H9 (cell line): ENCODE measurements at regions not wholly inside any gene's neighbourhood (a gene's known extent, or its start where the extent isn't known, plus 50 kb on each side); places are given as distances from the start of the nearest gene placed in this dataset.

Experiments used
- DNase-seq: peaks from one replicate; pipeline ENCODE4 v3.0.0-alpha.2; 2017
- H2AFZ ChIP-seq: one replicate; pipeline ENCODE4 v1.6.1; 2013; ENCODE audit warnings: mild to moderate bottlenecking, low read length, control low read depth, moderate library complexity
- H2AK5ac ChIP-seq: 2 replicates; pipeline ENCODE4 v1.6.1; 2013; ENCODE audit warnings: low read length, control low read depth, mixed read lengths; ENCODE audit not compliant: insufficient read length
- H2BK120ac ChIP-seq: one replicate; pipeline ENCODE4 v1.6.1; 2013; ENCODE audit warnings: low read depth, mild to moderate bottlenecking, low read length, control low read depth, inconsistent platforms; ENCODE audit not compliant: poor library complexity, severe bottlenecking
- H2BK12ac ChIP-seq: 2 replicates; pipeline ENCODE4 v1.6.1; 2013; ENCODE audit warnings: low read length, control low read depth, mixed read lengths, low read depth; ENCODE audit not compliant: insufficient read length
- H2BK15ac ChIP-seq: 2 replicates; pipeline ENCODE4 v1.6.1; 2013; ENCODE audit warnings: low read depth, low read length, control low read depth
- H2BK20ac ChIP-seq: one replicate; pipeline ENCODE4 v1.6.1; 2013; ENCODE audit warnings: low read depth, mild to moderate bottlenecking, low read length, control low read depth, inconsistent platforms; ENCODE audit not compliant: poor library complexity, severe bottlenecking
- H2BK5ac ChIP-seq: 2 replicates; pipeline ENCODE4 v1.6.1; 2013; ENCODE audit warnings: low read length, control low read depth, mixed read lengths; ENCODE audit not compliant: insufficient read length
- H3K14ac ChIP-seq: 2 replicates; pipeline ENCODE4 v1.6.1; 2013; ENCODE audit warnings: low read length, control low read depth; ENCODE audit not compliant: insufficient read depth
- H3K18ac ChIP-seq: 2 replicates; pipeline ENCODE4 v1.6.1; 2013; ENCODE audit warnings: low read depth, mild to moderate bottlenecking, mixed read lengths, low read length, control low read depth; ENCODE audit not compliant: insufficient read length
- H3K23ac ChIP-seq: 2 replicates; pipeline ENCODE4 v1.6.1; 2013; ENCODE audit warnings: low read length, control low read depth, mixed read lengths, low read depth; ENCODE audit not compliant: insufficient read length
- H3K23me2 ChIP-seq: 2 replicates; pipeline ENCODE4 v1.6.1; 2013; ENCODE audit warnings: low read depth, mild to moderate bottlenecking, mixed read lengths, low read length, control low read depth; ENCODE audit not compliant: insufficient read length, poor library complexity, severe bottlenecking
- H3K27ac ChIP-seq: 2 replicates; pipeline ENCODE4 v1.5.1; 2013; ENCODE audit warnings: low read length, control low read depth, mixed read lengths, low read depth; ENCODE audit not compliant: insufficient read length
- H3K27me3 ChIP-seq: 2 replicates; pipeline ENCODE4 v1.6.1; 2013; ENCODE audit warnings: low read length, control low read depth, inconsistent platforms; ENCODE audit not compliant: insufficient read depth
- H3K4ac ChIP-seq: 2 replicates; pipeline ENCODE4 v1.6.1; 2013; ENCODE audit warnings: low read depth, mild to moderate bottlenecking, control low read depth, inconsistent platforms, low read length, moderate library complexity
- H3K4me1 ChIP-seq: 2 replicates; pipeline ENCODE4 v1.6.1; 2013; ENCODE audit warnings: low read length, control low read depth, inconsistent platforms; ENCODE audit not compliant: insufficient read depth
- H3K4me2 ChIP-seq: 2 replicates; pipeline ENCODE4 v1.6.1; 2013; ENCODE audit warnings: low read length, control low read depth, mixed read lengths; ENCODE audit not compliant: insufficient read length, insufficient read depth
- H3K56ac ChIP-seq: 2 replicates; pipeline ENCODE4 v1.6.1; 2013; ENCODE audit warnings: low read depth, mild to moderate bottlenecking, mixed read lengths, low read length, control low read depth; ENCODE audit not compliant: insufficient read length
- H3K79me1 ChIP-seq: 2 replicates; pipeline ENCODE4 v1.6.1; 2013; ENCODE audit warnings: low read depth, mild to moderate bottlenecking, moderate library complexity, low read length, control low read depth, inconsistent platforms; ENCODE audit not compliant: insufficient read depth, poor library complexity, severe bottlenecking
- H3K79me2 ChIP-seq: 2 replicates; pipeline ENCODE4 v1.6.1; 2013; ENCODE audit warnings: low read length, control low read depth, inconsistent platforms; ENCODE audit not compliant: insufficient read depth
- H3K9ac ChIP-seq: 2 replicates; pipeline ENCODE4 v1.6.1; 2013; ENCODE audit warnings: low read length, control low read depth, mixed read lengths; ENCODE audit not compliant: insufficient read length; ENCODE audit errors: extremely low read depth
- H3K9me3 ChIP-seq: one replicate; pipeline ENCODE4 v1.6.1; 2013; ENCODE audit warnings: low read depth, low read length, inconsistent platforms; ENCODE audit not compliant: control insufficient read depth
- H3T11ph ChIP-seq: one replicate; pipeline ENCODE4 v1.6.1; 2013; ENCODE audit warnings: mild to moderate bottlenecking, low read length, control low read depth, inconsistent platforms
- H4K20me1 ChIP-seq: one replicate; pipeline ENCODE4 v1.6.1; 2013; ENCODE audit not compliant: control insufficient read depth, insufficient read length, insufficient read depth
- H4K5ac ChIP-seq: 2 replicates; pipeline ENCODE4 v1.6.1; 2013; ENCODE audit warnings: low read depth, mild to moderate bottlenecking, mixed read lengths, low read length, control low read depth; ENCODE audit not compliant: insufficient read length
- H4K8ac ChIP-seq: replicated peaks from 2 replicates; pipeline ENCODE4 v1.6.1; 2013; ENCODE audit warnings: low read length, control low read depth, mixed read lengths, low read depth; ENCODE audit not compliant: insufficient read length
- H4K91ac ChIP-seq: 2 replicates; pipeline ENCODE4 v1.6.1; 2013; ENCODE audit warnings: low read depth, mild to moderate bottlenecking, moderate library complexity, mixed read lengths, low read length, control low read depth; ENCODE audit not compliant: insufficient read length
- H3K27ac Mint-ChIP-seq, 3 experiments: 2 replicates in 2 of 3; 3 replicates in 1 of 3; pipeline ENCODE4 v1.8.0; 2020 to 2021; ENCODE audit warnings: mixed read lengths in 3 of 3, mild to moderate bottlenecking in 1 of 3, moderate library complexity in 1 of 3
- H3K27me3 Mint-ChIP-seq: 2 replicates; pipeline ENCODE4 v1.8.0; 2021; ENCODE audit warnings: low read depth, mild to moderate bottlenecking, moderate library complexity, mixed read lengths
- H3K36me3 Mint-ChIP-seq, 3 experiments: 2 replicates in 2 of 3; 3 replicates in 1 of 3; pipeline ENCODE4 v1.8.0; 2020 to 2021; ENCODE audit warnings: low read depth in 3 of 3, mixed read lengths in 3 of 3; ENCODE audit not compliant: insufficient read depth in 1 of 3
- H3K4me1 Mint-ChIP-seq, 2 experiments: 2 replicates each; pipeline ENCODE4 v1.8.0; 2020; ENCODE audit warnings: mixed read lengths in 2 of 2
- H3K4me3 Mint-ChIP-seq, 2 experiments: 2 replicates in 1 of 2; 3 replicates in 1 of 2; pipeline ENCODE4 v1.8.0; 2020 to 2021; ENCODE audit warnings: mild to moderate bottlenecking in 2 of 2, mixed read lengths in 2 of 2, moderate library complexity in 1 of 2
- H3K9me3 Mint-ChIP-seq, 2 experiments: 2 replicates in 1 of 2; 3 replicates in 1 of 2; pipeline ENCODE4 v1.8.0; 2020; ENCODE audit warnings: mild to moderate bottlenecking in 2 of 2, mixed read lengths in 2 of 2, moderate library complexity in 1 of 2
- WGBS: extraction: QIAGEN DNeasy Blood & Tissue Kit; methylation state at CpG from one replicate; pipeline ENCODE4 v1.1.7; 2013; ENCODE audit warnings: missing lambda C conversion rate, low lambda C conversion rate, mixed read lengths; ENCODE audit not compliant: insufficient read length; ENCODE audit errors: extremely low coverage; 5-methylcytosine and 5-hydroxymethylcytosine counted together
- TF ChIP-seq, protein P1 (sequence below): fragments of 200-600 bp; sonication (generic); conservative IDR thresholded peaks from 3 replicates; pipeline ENCODE4 v1.8.0; 2021; ENCODE audit warnings: antibody characterized with exemption, mild to moderate bottlenecking

DNA sequence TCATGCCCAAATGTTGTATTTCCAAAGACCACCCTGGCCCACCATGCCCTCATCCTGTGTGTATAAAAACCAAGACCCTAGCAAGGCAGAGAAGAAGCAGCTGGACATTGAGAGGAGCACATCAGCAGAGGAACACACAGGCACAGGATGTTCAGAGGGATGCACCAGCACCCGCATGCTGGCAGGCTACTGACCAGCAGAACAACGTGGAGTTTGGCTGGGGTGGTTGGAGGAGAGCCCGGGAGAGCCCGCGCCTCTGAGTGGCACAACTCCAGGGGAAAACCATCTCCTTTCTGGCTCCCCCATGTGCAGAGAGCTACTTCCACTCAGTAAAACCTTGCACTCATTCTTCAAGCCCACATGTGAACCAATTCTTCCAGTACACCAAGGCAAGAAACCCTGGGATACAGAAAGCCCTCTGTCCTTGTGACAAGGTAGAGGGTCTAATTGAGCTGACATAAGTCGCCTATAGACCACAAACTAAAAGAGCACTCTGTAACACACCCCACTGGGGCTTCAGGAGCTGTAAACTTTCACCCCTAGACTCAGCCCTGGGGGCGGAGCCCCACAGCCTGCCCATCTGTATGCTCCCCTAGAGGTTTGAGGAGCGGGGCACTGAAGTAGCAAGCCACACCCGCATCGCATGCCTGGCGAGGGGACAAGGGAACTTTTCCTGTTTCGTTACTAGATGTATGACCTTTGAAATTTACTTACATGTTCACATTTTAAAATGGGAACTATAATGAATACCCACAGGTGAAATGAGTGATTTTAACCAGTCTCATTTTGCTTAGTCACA lies 831.5 kb upstream of the CITED2 start:
- no peak overlapping the region for H3K9ac ChIP-seq
- H3K79me1 ChIP-seq: no peaks in the 10 kb centered on the region
- WGBS: no CpG with 5 or more reads among the region's 12 CpGs
- H3K27me3 ChIP-seq: no peaks in the 10 kb centered on the region
- Mint-ChIP-seq H3K36me3 (no peaks in the 10 kb centered on the region; a peak in 1 of 7 replicates), H3K27ac (peak overlapping the region in 1 of 3 experiments; percentile 70; a peak in 1 of 7 replicates), H3K27me3 (no peaks in the 10 kb centered on the region), H3K4me3 (no peak overlapping the region), H3K9me3 (peaks cover 0 to 3% of the 10 kb centered on the region in 2 experiments; a peak in 3 of 5 replicates), H3K4me1 (no peaks in the 10 kb centered on the region)
- no peak overlapping the region for H3K23ac ChIP-seq
- no peak overlapping the region for H4K8ac ChIP-seq
- TF ChIP-seq, protein P1, sequence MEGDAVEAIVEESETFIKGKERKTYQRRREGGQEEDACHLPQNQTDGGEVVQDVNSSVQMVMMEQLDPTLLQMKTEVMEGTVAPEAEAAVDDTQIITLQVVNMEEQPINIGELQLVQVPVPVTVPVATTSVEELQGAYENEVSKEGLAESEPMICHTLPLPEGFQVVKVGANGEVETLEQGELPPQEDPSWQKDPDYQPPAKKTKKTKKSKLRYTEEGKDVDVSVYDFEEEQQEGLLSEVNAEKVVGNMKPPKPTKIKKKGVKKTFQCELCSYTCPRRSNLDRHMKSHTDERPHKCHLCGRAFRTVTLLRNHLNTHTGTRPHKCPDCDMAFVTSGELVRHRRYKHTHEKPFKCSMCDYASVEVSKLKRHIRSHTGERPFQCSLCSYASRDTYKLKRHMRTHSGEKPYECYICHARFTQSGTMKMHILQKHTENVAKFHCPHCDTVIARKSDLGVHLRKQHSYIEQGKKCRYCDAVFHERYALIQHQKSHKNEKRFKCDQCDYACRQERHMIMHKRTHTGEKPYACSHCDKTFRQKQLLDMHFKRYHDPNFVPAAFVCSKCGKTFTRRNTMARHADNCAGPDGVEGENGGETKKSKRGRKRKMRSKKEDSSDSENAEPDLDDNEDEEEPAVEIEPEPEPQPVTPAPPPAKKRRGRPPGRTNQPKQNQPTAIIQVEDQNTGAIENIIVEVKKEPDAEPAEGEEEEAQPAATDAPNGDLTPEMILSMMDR: no peak
- H2BK20ac ChIP-seq: no peak overlapping the region
- no peaks in the 10 kb centered on the region for H3K4me1 ChIP-seq
- H3T11ph ChIP-seq: no peak overlapping the region
- H2BK5ac ChIP-seq: no peak overlapping the region
- no peak overlapping the region for H2AK5ac ChIP-seq
- H3K79me2 ChIP-seq: no peaks in the 10 kb centered on the region
- H3K23me2 ChIP-seq: no peaks in the 10 kb centered on the region
- H3K14ac ChIP-seq: no peak overlapping the region
- H2BK12ac ChIP-seq: no peak overlapping the region
- no peak overlapping the region for H3K27ac ChIP-seq
- no peak overlapping the region for H4K91ac ChIP-seq
- no peak for DNase-seq
- H2AFZ ChIP-seq: no peak overlapping the region
- H3K4me2 ChIP-seq: no peak overlapping the region
- H2BK15ac ChIP-seq: no peak overlapping the region
- no peaks in the 10 kb centered on the region for H3K9me3 ChIP-seq
- H2BK120ac ChIP-seq: no peak overlapping the region
- H4K5ac ChIP-seq: no peak overlapping the region
- no peak overlapping the region for H3K18ac ChIP-seq
- no peaks in the 10 kb centered on the region for H4K20me1 ChIP-seq
- no peak overlapping the region for H3K4ac ChIP-seq
- no peak overlapping the region for H3K56ac ChIP-seq
